Osteocyte (in vitro differentiated cells): ENCODE measurements at regions not wholly inside any gene's neighbourhood (a gene's known extent, or its start where the extent isn't known, plus 50 kb on each side); places are given as distances from the start of the nearest gene placed in this dataset.

Experiments
- DNase-seq: peaks from one replicate; pipeline ENCODE4 v3.0.0; 2021; ENCODE audit warnings: mixed read lengths; ENCODE audit not compliant: unreplicated experiment; ENCODE audit errors: extremely low spot score
- H3K27ac Mint-ChIP-seq: one replicate; pipeline ENCODE4 v1.8.0; 2021; ENCODE audit warnings: mild to moderate bottlenecking, mixed read lengths; ENCODE audit not compliant: unreplicated experiment
- H3K27me3 Mint-ChIP-seq: one replicate; pipeline ENCODE4 v1.8.0; 2021; ENCODE audit warnings: mixed read lengths; ENCODE audit not compliant: unreplicated experiment
- H3K36me3 Mint-ChIP-seq: one replicate; pipeline ENCODE4 v1.8.0; 2021; ENCODE audit warnings: mixed read lengths; ENCODE audit not compliant: unreplicated experiment
- H3K4me1 Mint-ChIP-seq: one replicate; pipeline ENCODE4 v1.8.0; 2021; ENCODE audit warnings: mixed read lengths; ENCODE audit not compliant: unreplicated experiment
- H3K4me3 Mint-ChIP-seq: one replicate; pipeline ENCODE4 v1.8.0; 2021; ENCODE audit warnings: mild to moderate bottlenecking, moderate library complexity, mixed read lengths; ENCODE audit not compliant: unreplicated experiment
- H3K9me3 Mint-ChIP-seq: one replicate; pipeline ENCODE4 v1.8.0; 2021; ENCODE audit warnings: mixed read lengths; ENCODE audit not compliant: unreplicated experiment
- CTCF ChIP-seq: fragments of 200-600 bp; sonication (generic); IDR thresholded peaks from 2 replicates; pipeline ENCODE4 v1.5.0; 2021; ENCODE audit warnings: antibody characterized with exemption, mild to moderate bottlenecking, moderate library complexity

GRCh38 chr2:43084699-43085091, 141.7 kb downstream of the ZFP36L2 start:
- peak overlapping the region; percentile 99 for H3K27ac Mint-ChIP-seq
- H3K36me3 Mint-ChIP-seq, result no peaks in the 10 kb centered on the region
- peak overlapping the region; percentile 10 for H3K4me3 Mint-ChIP-seq
- TF ChIP-seq CTCF, result no peak
- H3K4me1 Mint-ChIP-seq, result peaks cover 79% of the 10 kb centered on the region
- H3K27me3 Mint-ChIP-seq, result no peaks in the 10 kb centered on the region
- no peak for DNase-seq
- no peaks in the 10 kb centered on the region for H3K9me3 Mint-ChIP-seq

- TF ChIP-seq CTCF, result no peak
- Mint-ChIP-seq H3K4me1 (peaks cover 76% of the 10 kb centered on the region), H3K27ac (peak overlapping the region; percentile 99), H3K4me3 (no peak overlapping the region), H3K27me3 (no peaks in the 10 kb centered on the region), H3K36me3 (no peaks in the 10 kb centered on the region), H3K9me3 (no peaks in the 10 kb centered on the region)
- no peak for DNase-seq
These were observed 142.4 kb downstream of the ZFP36L2 start for GRCh38 chr2:43083710-43084698.

- Mint-ChIP-seq H3K4me3 (no peak overlapping the region), H3K9me3 (no peaks in the 10 kb centered on the region), H3K27ac (peak overlapping the region; percentile 99), H3K4me1 (peaks cover 71% of the 10 kb centered on the region), H3K27me3 (no peaks in the 10 kb centered on the region), H3K36me3 (no peaks in the 10 kb centered on the region)
- no peak for DNase-seq
- TF ChIP-seq CTCF, result no peak
These were observed 143.3 kb downstream of the ZFP36L2 start for GRCh38 chr2:43082903-43083677.

GRCh38 chr2:43082111-43082894, 144.1 kb downstream of the ZFP36L2 start:
- DNase-seq, result no peak
- Mint-ChIP-seq H3K4me1 (peaks cover 70% of the 10 kb centered on the region), H3K4me3 (no peak overlapping the region), H3K27me3 (no peaks in the 10 kb centered on the region), H3K36me3 (no peaks in the 10 kb centered on the region), H3K9me3 (no peaks in the 10 kb centered on the region), H3K27ac (peak overlapping the region; percentile 99)
- TF ChIP-seq CTCF, result no peak
